ENCODE measurements at regions not wholly inside any gene's neighbourhood (a gene's known extent, or its start where the extent isn't known, plus 50 kb on each side); places are given as distances from the start of the nearest gene placed in this dataset.
"Not testable (repeated sequence)": the region's sequence is repeated elsewhere in the genome, so short reads cannot be mapped to it uniquely, and the experiment has no call there.

GRCh38 chrY:7415157-7415633 is 503.6 kb upstream of the AMELY start:
- peak; percentile 0 for DNase-seq
- Mint-ChIP-seq H3K9me3 (no peaks in the 10 kb centered on the region), H3K4me1 (ENCODE audit: low read depth) (0 out of 2 replicates have a peak, but pooled peaks cover 5% of the 10 kb centered on the region), H3K27me3 (ENCODE audit: insufficient read depth) (no peaks in the 10 kb centered on the region), H3K4me3 (no peak overlapping the region), H3K27ac (no peak overlapping the region), H3K36me3 (ENCODE audit: low read depth) (no peaks in the 10 kb centered on the region)
- no peak for TF ChIP-seq CTCF (IDR thresholded peaks at IDR 0.05)

- H3K4me3 Mint-ChIP-seq: no peak overlapping the region
- DNase-seq: no peak
- no peaks in the 10 kb centered on the region for H3K27me3 Mint-ChIP-seq (ENCODE audit: insufficient read depth)
- H3K9me3 Mint-ChIP-seq: peaks cover 49% of the 10 kb centered on the region
- no peak for TF ChIP-seq CTCF (IDR thresholded peaks at IDR 0.05)
- H3K4me1 Mint-ChIP-seq (ENCODE audit: low read depth): no peaks in the 10 kb centered on the region
- H3K36me3 Mint-ChIP-seq (ENCODE audit: low read depth): peaks cover 53% of the 10 kb centered on the region
- no peak overlapping the region for H3K27ac Mint-ChIP-seq
Observed at GRCh38 chrY:7390056-7390455, 478.5 kb upstream of the AMELY start.

GRCh38 chrY:7382988-7383387 is 471.4 kb upstream of the AMELY start:
- Mint-ChIP-seq H3K27me3 (ENCODE audit: insufficient read depth) (peaks cover 4% of the 10 kb centered on the region), H3K27ac (peak overlapping the region; percentile 74)
- peak; percentile 44 for DNase-seq

GRCh38 chrY:7377091-7377490 is 465.5 kb upstream of the AMELY start:
- Mint-ChIP-seq H3K36me3 (ENCODE audit: low read depth) (peaks cover 22% of the 10 kb centered on the region; the same call in 1 of the 2 replicates), H3K9me3 (no peaks in the 10 kb centered on the region), H3K27ac (peak overlapping the region; percentile 40), H3K4me1 (ENCODE audit: low read depth) (peaks cover 38% of the 10 kb centered on the region), H3K27me3 (ENCODE audit: insufficient read depth) (no peaks in the 10 kb centered on the region), H3K4me3 (no peak overlapping the region)
- DNase-seq: no peak
- TF ChIP-seq CTCF (IDR thresholded peaks at IDR 0.05): no peak

More at GRCh38 chrY:7382988-7383387, 471.4 kb upstream of the AMELY start:
- Mint-ChIP-seq H3K4me1 (ENCODE audit: low read depth) (peaks cover 24% of the 10 kb centered on the region), H3K9me3 (no peaks in the 10 kb centered on the region), H3K4me3 (peak overlapping the region; percentile 45; the same call in 1 of the 2 replicates), H3K36me3 (ENCODE audit: low read depth) (peaks cover 19% of the 10 kb centered on the region)
- TF ChIP-seq CTCF (IDR thresholded peaks at IDR 0.05): no peak

- Mint-ChIP-seq H3K36me3 (ENCODE audit: low read depth) (peaks cover 19% of the 10 kb centered on the region; the same call in 1 of the 2 replicates), H3K27ac (peak overlapping the region; percentile 62), H3K4me1 (ENCODE audit: low read depth) (peaks cover 32% of the 10 kb centered on the region)
- H3K4me3 Mint-ChIP-seq; H3K9me3 Mint-ChIP-seq; H3K27me3 Mint-ChIP-seq (ENCODE audit: insufficient read depth): not testable (repeated sequence)
- DNase-seq: peak; percentile 57
Observed at GRCh38 chrY:7374485-7374884, 462.9 kb upstream of the AMELY start.

GRCh38 chrY:7371953-7372352 is 460.4 kb upstream of the AMELY start:
- not testable (repeated sequence) for H3K9me3 Mint-ChIP-seq; H3K27ac Mint-ChIP-seq; H3K4me3 Mint-ChIP-seq; H3K27me3 Mint-ChIP-seq (ENCODE audit: insufficient read depth); DNase-seq
- peaks cover 26% of the 10 kb centered on the region for H3K4me1 Mint-ChIP-seq (ENCODE audit: low read depth)
- H3K36me3 Mint-ChIP-seq (ENCODE audit: low read depth): peaks cover 13% of the 10 kb centered on the region; the same call in 1 of the 2 replicates

GRCh38 chrY:7371026-7371425 is 459.5 kb upstream of the AMELY start:
- H3K4me1 Mint-ChIP-seq (ENCODE audit: low read depth): peaks cover 18% of the 10 kb centered on the region
- DNase-seq; H3K27ac Mint-ChIP-seq; H3K4me3 Mint-ChIP-seq; H3K27me3 Mint-ChIP-seq (ENCODE audit: insufficient read depth); H3K9me3 Mint-ChIP-seq: not testable (repeated sequence)
- peaks cover 11% of the 10 kb centered on the region; the same call in 1 of the 2 replicates for H3K36me3 Mint-ChIP-seq (ENCODE audit: low read depth)

All from HFFc6 (cell line).